WTC11 (cell line): ENCODE measurements at regions not wholly inside any gene's neighbourhood (a gene's known extent, or its start where the extent isn't known, plus 50 kb on each side); places are given as distances from the start of the nearest gene placed in this dataset.

ENCODE experiments used
- CREB1 ChIP-seq: sonication (generic); formaldehyde crosslinking; IDR thresholded peaks from 2 replicates; pipeline ENCODE4 v1.8.0; 2023; ENCODE audit warnings: mild to moderate bottlenecking, missing genetic modification reagents
- ESRRA ChIP-seq: sonication (generic); formaldehyde crosslinking; IDR thresholded peaks from 2 replicates; pipeline ENCODE4 v1.8.1; 2022; ENCODE audit warnings: mild to moderate bottlenecking, missing genetic modification reagents, borderline replicate concordance
- KAT7 ChIP-seq: sonication (generic); formaldehyde crosslinking; IDR thresholded peaks from 2 replicates; pipeline ENCODE4 v1.8.1; 2023; ENCODE audit warnings: missing genetic modification reagents, mild to moderate bottlenecking, borderline replicate concordance
- TF ChIP-seq, protein P1 (sequence below): fragments of 200-600 bp; IDR thresholded peaks from 2 replicates; pipeline ENCODE4 v1.8.0; 2022; ENCODE audit warnings: antibody characterized with exemption
- TF ChIP-seq, protein P2 (sequence below): sonication (generic); formaldehyde crosslinking; IDR thresholded peaks from 2 replicates; pipeline ENCODE4 v1.8.0; 2022; ENCODE audit warnings: mild to moderate bottlenecking, missing genetic modification reagents
- TF ChIP-seq, protein P3 (sequence below): sonication (generic); formaldehyde crosslinking; IDR thresholded peaks from 2 replicates; pipeline ENCODE4 v1.8.1; 2022; ENCODE audit warnings: mild to moderate bottlenecking, missing genetic modification reagents, moderate library complexity, borderline replicate concordance

DNA sequence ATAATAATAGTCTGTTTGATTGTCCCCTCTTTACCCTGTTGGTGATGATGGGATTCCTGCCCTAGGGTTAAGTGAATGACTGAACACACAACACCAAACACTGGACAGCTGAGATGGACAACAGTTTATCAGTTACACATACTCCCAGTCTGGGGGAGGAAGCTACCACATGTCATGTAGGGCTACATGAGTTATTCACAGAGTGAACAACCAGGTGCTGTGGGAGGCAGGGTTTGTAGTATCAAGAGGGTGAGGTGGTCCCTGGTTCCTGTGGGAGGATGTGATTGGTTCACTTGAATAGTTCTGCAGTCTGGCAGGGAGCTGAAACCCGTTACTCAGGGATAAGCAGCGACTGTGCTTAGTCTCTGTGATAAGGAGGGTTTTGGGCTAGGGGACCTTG lies 88.8 kb upstream of the AP1S2 start:
- TF ChIP-seq ESRRA: no peak
- TF ChIP-seq, protein P1, sequence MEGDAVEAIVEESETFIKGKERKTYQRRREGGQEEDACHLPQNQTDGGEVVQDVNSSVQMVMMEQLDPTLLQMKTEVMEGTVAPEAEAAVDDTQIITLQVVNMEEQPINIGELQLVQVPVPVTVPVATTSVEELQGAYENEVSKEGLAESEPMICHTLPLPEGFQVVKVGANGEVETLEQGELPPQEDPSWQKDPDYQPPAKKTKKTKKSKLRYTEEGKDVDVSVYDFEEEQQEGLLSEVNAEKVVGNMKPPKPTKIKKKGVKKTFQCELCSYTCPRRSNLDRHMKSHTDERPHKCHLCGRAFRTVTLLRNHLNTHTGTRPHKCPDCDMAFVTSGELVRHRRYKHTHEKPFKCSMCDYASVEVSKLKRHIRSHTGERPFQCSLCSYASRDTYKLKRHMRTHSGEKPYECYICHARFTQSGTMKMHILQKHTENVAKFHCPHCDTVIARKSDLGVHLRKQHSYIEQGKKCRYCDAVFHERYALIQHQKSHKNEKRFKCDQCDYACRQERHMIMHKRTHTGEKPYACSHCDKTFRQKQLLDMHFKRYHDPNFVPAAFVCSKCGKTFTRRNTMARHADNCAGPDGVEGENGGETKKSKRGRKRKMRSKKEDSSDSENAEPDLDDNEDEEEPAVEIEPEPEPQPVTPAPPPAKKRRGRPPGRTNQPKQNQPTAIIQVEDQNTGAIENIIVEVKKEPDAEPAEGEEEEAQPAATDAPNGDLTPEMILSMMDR: no peak
- TF ChIP-seq, protein P2, sequence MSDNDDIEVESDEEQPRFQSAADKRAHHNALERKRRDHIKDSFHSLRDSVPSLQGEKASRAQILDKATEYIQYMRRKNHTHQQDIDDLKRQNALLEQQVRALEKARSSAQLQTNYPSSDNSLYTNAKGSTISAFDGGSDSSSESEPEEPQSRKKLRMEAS (CRISPR knock-in tag): no peak
- TF ChIP-seq CREB1 (CRISPR knock-in tag): no peak
- TF ChIP-seq, protein P3, sequence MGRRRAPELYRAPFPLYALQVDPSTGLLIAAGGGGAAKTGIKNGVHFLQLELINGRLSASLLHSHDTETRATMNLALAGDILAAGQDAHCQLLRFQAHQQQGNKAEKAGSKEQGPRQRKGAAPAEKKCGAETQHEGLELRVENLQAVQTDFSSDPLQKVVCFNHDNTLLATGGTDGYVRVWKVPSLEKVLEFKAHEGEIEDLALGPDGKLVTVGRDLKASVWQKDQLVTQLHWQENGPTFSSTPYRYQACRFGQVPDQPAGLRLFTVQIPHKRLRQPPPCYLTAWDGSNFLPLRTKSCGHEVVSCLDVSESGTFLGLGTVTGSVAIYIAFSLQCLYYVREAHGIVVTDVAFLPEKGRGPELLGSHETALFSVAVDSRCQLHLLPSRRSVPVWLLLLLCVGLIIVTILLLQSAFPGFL (CRISPR knock-in tag): no peak
- no peak for TF ChIP-seq KAT7 (CRISPR knock-in tag)
